Gastroesophageal sphincter (tissue), 4 donors: ENCODE measurements at regions not wholly inside any gene's neighbourhood (a gene's known extent, or its start where the extent isn't known, plus 50 kb on each side); places are given as distances from the start of the nearest gene placed in this dataset.

Source experiments
- ATAC-seq: fragments of 150-250 bp; one replicate; pipeline ENCODE4 v1.9.1; 2016; ENCODE audit warnings: mild to moderate bottlenecking, moderate library complexity
- H3K27ac ChIP-seq, 4 donors: fragments of 200-600 bp; sonication (generic) in 3 of 4; 1 replicate in 3 of 4; 2 replicates in 1 of 4; pipeline ENCODE4 v1.5.1; 2016 to 2019
- H3K27me3 ChIP-seq: fragments of 200-600 bp; sonication (generic); one replicate; pipeline ENCODE4 v1.5.1; 2019
- H3K36me3 ChIP-seq, 2 donors: fragments of 200-600 bp; sonication (generic); one replicate each; pipeline ENCODE4 v1.5.1; 2019; ENCODE audit warnings: control low read depth in 1 of 2
- H3K4me1 ChIP-seq, 3 donors: fragments of 200-600 bp; sonication (generic); 1 replicate in 2 of 3; 2 replicates in 1 of 3; pipeline ENCODE4 v1.5.1; 2016 to 2019; ENCODE audit warnings: control low read depth in 2 of 3
- H3K4me3 ChIP-seq, 2 donors: fragments of 200-600 bp; sonication (generic); one replicate each; pipeline ENCODE4 v1.5.1; 2019; ENCODE audit warnings: mild to moderate bottlenecking in 1 of 2, moderate library complexity in 1 of 2
- H3K9me3 ChIP-seq, 3 donors: fragments of 200-600 bp; sonication (generic); one replicate each; pipeline ENCODE4 v1.5.1; 2017 to 2019; ENCODE audit warnings: control low read depth in 2 of 3
- EP300 ChIP-seq: sonication (generic); formaldehyde crosslinking; IDR thresholded peaks from one replicate; pipeline ENCODE4 v1.6.1; 2017; ENCODE audit warnings: antibody characterized with exemption, mild to moderate bottlenecking
- POLR2A ChIP-seq, 2 donors: fragments of 450-650 bp; IDR thresholded peaks; one replicate each; pipeline ENCODE4 v1.6.1; 2017; ENCODE audit warnings: antibody characterized with exemption in 2 of 2, mild to moderate bottlenecking in 2 of 2, moderate library complexity in 1 of 2
- POLR2AphosphoS5 ChIP-seq: sonication (generic); formaldehyde crosslinking; IDR thresholded peaks from one replicate; pipeline ENCODE4 v1.6.1; 2017; ENCODE audit warnings: antibody characterized with exemption
- WGBS, 2 donors: methylation state at CpG; one replicate each; pipeline ENCODE4 v1.1.5; 2018; ENCODE audit warnings: low coverage in 1 of 2; 5-methylcytosine and 5-hydroxymethylcytosine counted together
- TF ChIP-seq, protein P1 (sequence below), 4 experiments: fragments of 200-600 bp in 2 of 4; fragments of 450-650 bp in 2 of 4; sonication (generic) in 1 of 4; IDR thresholded peaks; one replicate each; pipeline ENCODE4 v1.5.1; 2017 to 2019; ENCODE audit warnings: antibody characterized with exemption in 4 of 4, mild to moderate bottlenecking in 2 of 4, moderate library complexity in 2 of 4

DNA sequence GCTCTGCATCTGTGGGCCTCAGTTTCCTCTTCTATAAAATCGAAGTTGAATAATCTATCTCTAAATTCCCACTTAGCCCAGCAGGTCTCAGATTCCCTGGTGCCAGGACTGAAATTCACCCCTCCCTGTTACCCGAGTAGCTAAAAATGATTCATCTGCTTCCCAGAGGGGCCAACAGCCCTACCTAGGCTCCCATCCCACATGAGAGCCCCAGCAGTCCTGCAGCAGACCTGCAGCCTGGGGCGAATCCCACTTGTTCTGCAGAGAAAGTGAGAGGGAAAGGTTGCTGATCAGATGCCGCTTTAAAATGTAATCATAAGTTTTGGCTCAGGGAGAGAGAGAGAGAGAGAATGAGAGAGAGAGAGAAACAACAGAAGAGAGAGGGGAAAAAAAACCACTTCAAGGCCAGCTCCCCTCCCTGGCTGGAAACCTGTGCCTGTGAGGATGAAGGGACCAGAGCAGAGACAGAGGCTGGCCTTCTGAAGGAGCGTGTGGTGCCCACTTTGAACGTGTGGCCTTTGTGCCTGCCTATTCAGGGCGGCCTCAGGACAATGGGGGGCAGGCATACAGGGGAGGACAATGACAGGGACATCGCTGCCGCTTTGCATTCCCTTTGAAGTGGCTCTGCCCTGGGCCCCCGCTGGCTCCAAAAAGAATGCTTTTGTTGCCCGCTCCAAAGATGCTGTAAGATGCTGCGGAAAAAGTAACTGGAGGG, 85.2 kb upstream of the NKD1 start:
- no peak for ATAC-seq
- TF ChIP-seq EP300 (no peak), POLR2A (IDR thresholded peaks at IDR 0.05) (no peak), POLR2AphosphoS5 (no peak)
- TF ChIP-seq, protein P1, sequence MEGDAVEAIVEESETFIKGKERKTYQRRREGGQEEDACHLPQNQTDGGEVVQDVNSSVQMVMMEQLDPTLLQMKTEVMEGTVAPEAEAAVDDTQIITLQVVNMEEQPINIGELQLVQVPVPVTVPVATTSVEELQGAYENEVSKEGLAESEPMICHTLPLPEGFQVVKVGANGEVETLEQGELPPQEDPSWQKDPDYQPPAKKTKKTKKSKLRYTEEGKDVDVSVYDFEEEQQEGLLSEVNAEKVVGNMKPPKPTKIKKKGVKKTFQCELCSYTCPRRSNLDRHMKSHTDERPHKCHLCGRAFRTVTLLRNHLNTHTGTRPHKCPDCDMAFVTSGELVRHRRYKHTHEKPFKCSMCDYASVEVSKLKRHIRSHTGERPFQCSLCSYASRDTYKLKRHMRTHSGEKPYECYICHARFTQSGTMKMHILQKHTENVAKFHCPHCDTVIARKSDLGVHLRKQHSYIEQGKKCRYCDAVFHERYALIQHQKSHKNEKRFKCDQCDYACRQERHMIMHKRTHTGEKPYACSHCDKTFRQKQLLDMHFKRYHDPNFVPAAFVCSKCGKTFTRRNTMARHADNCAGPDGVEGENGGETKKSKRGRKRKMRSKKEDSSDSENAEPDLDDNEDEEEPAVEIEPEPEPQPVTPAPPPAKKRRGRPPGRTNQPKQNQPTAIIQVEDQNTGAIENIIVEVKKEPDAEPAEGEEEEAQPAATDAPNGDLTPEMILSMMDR (IDR thresholded peaks at IDR 0.05), result no peak
- Histone ChIP-seq H3K4me3 (no peak overlapping the region), H3K4me1 (peaks cover 0 to 6% (median 3%) of the 10 kb centered on the region in 3 donors), H3K36me3 (no peaks in the 10 kb centered on the region), H3K9me3 (no peaks in the 10 kb centered on the region), H3K27me3 (peaks cover 20% of the 10 kb centered on the region), H3K27ac (no peak overlapping the region)
- WGBS, 2 donors, result 34 to 47% methylated on average over 4 to 6 of the region's 12 CpGs

- no peak for ATAC-seq
- Histone ChIP-seq H3K36me3 (no peaks in the 10 kb centered on the region), H3K4me3 (no peak overlapping the region), H3K4me1 (no peaks in the 10 kb centered on the region), H3K9me3 (no peaks in the 10 kb centered on the region), H3K27me3 (peaks cover 16% of the 10 kb centered on the region), H3K27ac (no peak overlapping the region)
- TF ChIP-seq POLR2AphosphoS5, result no peak
- TF ChIP-seq, protein P1 (IDR thresholded peaks at IDR 0.05), result no peak
- no peak for TF ChIP-seq EP300
- TF ChIP-seq POLR2A (IDR thresholded peaks at IDR 0.05), result no peak
- WGBS, 2 donors, result 79 to 81% methylated on average over 2 to 4 of the region's 4 CpGs
Observed at GRCh38 chr16:50461400-50461760, 86.8 kb upstream of the NKD1 start.

DNA sequence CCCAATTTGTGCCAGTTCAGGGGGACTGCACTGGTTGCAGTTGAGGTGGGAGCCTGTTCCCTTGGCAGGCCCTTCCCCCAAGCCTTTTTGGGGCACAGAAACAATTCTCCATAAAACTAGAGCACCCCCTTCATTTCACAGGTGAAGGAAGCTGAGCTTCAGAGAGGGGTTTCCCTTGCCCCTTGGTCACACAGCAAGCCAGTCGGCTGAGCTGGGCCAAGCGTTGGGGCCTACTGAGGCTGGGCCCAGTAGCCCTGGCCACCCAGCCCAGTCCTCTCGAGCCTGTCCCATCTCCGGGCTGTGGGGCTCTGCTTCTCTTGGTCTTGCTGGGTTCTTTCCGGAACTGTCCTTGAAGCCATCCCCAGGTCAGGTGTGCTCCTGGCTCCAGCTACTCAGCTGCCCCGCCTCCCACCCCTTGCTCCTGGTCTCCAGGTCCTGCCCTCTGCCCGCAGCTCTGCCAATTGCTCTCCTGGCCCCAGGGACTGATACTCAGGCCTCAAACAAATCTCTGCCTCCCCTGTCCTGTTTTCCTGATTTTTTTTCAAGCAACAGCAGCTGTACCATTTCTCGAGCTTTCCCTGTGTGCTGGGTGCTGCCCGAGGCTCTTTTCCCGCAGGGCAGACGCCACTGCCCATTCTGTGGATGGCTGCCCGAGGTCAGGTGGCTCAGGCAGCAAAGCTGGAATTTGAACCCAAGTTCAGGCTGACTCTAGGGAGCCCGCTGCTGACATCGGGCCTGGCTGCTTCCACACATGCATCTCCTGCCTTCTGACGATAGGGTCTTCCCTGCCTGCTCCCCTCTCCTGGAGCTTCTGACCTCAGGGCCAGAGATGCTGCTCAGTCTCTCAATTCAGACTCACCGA, 87.4 kb upstream of the NKD1 start:
- TF ChIP-seq, protein P1 (IDR thresholded peaks at IDR 0.05), result no peak
- no peak for TF ChIP-seq POLR2AphosphoS5
- no peak for TF ChIP-seq POLR2A (IDR thresholded peaks at IDR 0.05)
- no peak for TF ChIP-seq EP300

DNA sequence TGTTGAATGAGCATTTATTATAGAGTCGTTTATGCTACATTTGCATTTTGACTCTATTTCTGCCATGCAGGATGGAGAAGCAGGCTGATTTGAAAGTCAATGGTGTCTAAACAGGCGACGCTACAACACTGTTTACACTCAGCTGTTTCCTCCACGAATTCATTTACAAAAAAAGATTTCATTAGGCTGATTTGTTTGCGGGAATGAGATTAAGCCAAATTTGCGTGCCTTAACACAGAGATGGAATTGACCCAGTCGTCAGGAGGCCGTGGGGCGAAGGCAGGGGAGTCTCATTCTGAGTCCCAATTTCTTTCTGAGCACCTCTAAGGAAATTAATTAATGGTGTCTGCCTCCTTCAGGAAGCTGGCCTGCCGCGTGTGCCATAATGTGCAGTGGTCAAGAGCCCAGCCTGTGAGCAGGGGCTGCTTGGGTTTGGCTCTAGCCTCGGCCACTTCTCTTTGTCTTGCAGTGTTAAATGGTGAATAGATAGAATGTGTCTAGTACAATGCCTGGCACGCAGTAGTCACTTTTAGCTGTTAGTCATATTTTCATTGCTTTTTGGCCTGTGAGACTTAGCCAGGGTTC, 88.6 kb upstream of the NKD1 start:
- TF ChIP-seq, protein P1 (IDR thresholded peaks at IDR 0.05), result no peak
- no peak for TF ChIP-seq POLR2AphosphoS5
- no peak overlapping the region for H3K27ac ChIP-seq
- H3K4me3 ChIP-seq, result no peak overlapping the region
- H3K9me3 ChIP-seq, result no peaks in the 10 kb centered on the region
- WGBS, 2 donors, result 49 to 69% methylated on average over 13 of the region's 13 CpGs
- peaks cover 16% of the 10 kb centered on the region for H3K27me3 ChIP-seq
- no peaks in the 10 kb centered on the region for H3K4me1 ChIP-seq
- no peak for ATAC-seq
- H3K36me3 ChIP-seq, result no peaks in the 10 kb centered on the region

More for the DNA sequence above, 87.4 kb upstream of the NKD1 start:
- Histone ChIP-seq H3K27me3 (peaks cover 16% of the 10 kb centered on the region), H3K36me3 (no peaks in the 10 kb centered on the region), H3K4me3 (no peak overlapping the region), H3K4me1 (no peaks in the 10 kb centered on the region), H3K27ac (no peak overlapping the region), H3K9me3 (no peaks in the 10 kb centered on the region)
- 79 to 87% methylated on average over 3 to 4 of the region's 16 CpGs for WGBS, 2 donors
- ATAC-seq, result no peak
